ENCODE measurements at regions not wholly inside any gene's neighbourhood (a gene's known extent, or its start where the extent isn't known, plus 50 kb on each side); places are given as distances from the start of the nearest gene placed in this dataset.

GRCh38 chr14:26130690-26131089 is 467.1 kb downstream of the NOVA1 start:
- TF ChIP-seq POLR2A (IDR thresholded peaks at IDR 0.05) (no peak), CTCF (IDR thresholded peaks at IDR 0.05) (no peak)
